Activated gamma-delta T cell treated with anti-CD3 and anti-CD28 coated beads, Interleukin-2, amount 50 U/mL, for 16 hours (primary cell): ENCODE measurements at regions not wholly inside any gene's neighbourhood (a gene's known extent, or its start where the extent isn't known, plus 50 kb on each side); places are given as distances from the start of the nearest gene placed in this dataset.
"Not testable (repeated sequence)": the region's sequence is repeated elsewhere in the genome, so short reads cannot be mapped to it uniquely, and the experiment has no call there.

ENCODE experiments used
- DNase-seq: peaks from one replicate; pipeline ENCODE4 v3.0.0-alpha.2; 2020; ENCODE audit warnings: low read depth

GRCh38 chr2:56981554-56981953, 797.8 kb downstream of the CCDC85A start:
- DNase-seq = no peak

- DNase-seq = no peak
Observed at GRCh38 chr2:56985609-56986008, 801.8 kb downstream of the CCDC85A start.

GRCh38 chr2:57022496-57022895, 838.7 kb downstream of the CCDC85A start:
- DNase-seq = no peak

GRCh38 chr2:57044931-57045635, 861.3 kb downstream of the CCDC85A start:
- DNase-seq = no peak

GRCh38 chr2:57049273-57049672, 865.5 kb downstream of the CCDC85A start:
- no peak for DNase-seq

- no peak for DNase-seq
Observed at GRCh38 chr2:57050007-57050406, 866.2 kb downstream of the CCDC85A start.

- not testable (repeated sequence) for DNase-seq
Observed at GRCh38 chr2:57066301-57066700, 882.5 kb downstream of the CCDC85A start.

- DNase-seq = no peak
Observed at GRCh38 chr2:57075226-57075625, 891.4 kb downstream of the CCDC85A start.

- DNase-seq = no peak
Observed at GRCh38 chr2:57080035-57080434, 896.2 kb downstream of the CCDC85A start.

GRCh38 chr2:57084697-57085281, 901.0 kb downstream of the CCDC85A start:
- DNase-seq = no peak

GRCh38 chr2:57093020-57093419, 909.2 kb downstream of the CCDC85A start:
- no peak for DNase-seq

- DNase-seq = no peak
Observed at GRCh38 chr2:57097855-57098254, 914.1 kb downstream of the CCDC85A start.

GRCh38 chr2:57100436-57100835, 916.6 kb downstream of the CCDC85A start:
- DNase-seq = no peak

GRCh38 chr2:57105694-57106093, 921.9 kb downstream of the CCDC85A start:
- no peak for DNase-seq

GRCh38 chr2:57107353-57107752, 923.6 kb downstream of the CCDC85A start:
- DNase-seq = no peak

GRCh38 chr2:57111531-57111930, 927.7 kb downstream of the CCDC85A start:
- DNase-seq = no peak

- DNase-seq = no peak
Observed at GRCh38 chr2:57119141-57119540, 927.5 kb upstream of the VRK2 start.

- no peak for DNase-seq
Observed at GRCh38 chr2:57126410-57126809, 920.2 kb upstream of the VRK2 start.

GRCh38 chr2:57139179-57139578, 907.4 kb upstream of the VRK2 start:
- no peak for DNase-seq

GRCh38 chr2:57141269-57141668, 905.3 kb upstream of the VRK2 start:
- no peak for DNase-seq

- DNase-seq = no peak
Observed at GRCh38 chr2:57146951-57147350, 899.7 kb upstream of the VRK2 start.

GRCh38 chr2:57156231-57156924, 890.2 kb upstream of the VRK2 start:
- DNase-seq = no peak

GRCh38 chr2:57160976-57161375, 885.6 kb upstream of the VRK2 start:
- DNase-seq = no peak
